Glomerular visceral epithelial cell (primary cell): ENCODE measurements at regions not wholly inside any gene's neighbourhood (a gene's known extent, or its start where the extent isn't known, plus 50 kb on each side); places are given as distances from the start of the nearest gene placed in this dataset.

ENCODE experiments used
- DNase-seq: peaks from one replicate; pipeline ENCODE4 v3.0.0-alpha.2; 2016; ENCODE audit errors: extremely low spot score

- no peak for DNase-seq
Measured at GRCh38 chr10:121420006-121420405, 178.2 kb downstream of the FGFR2 start.

- no peak for DNase-seq
Measured at GRCh38 chr10:121422096-121422495, 176.1 kb downstream of the FGFR2 start.

GRCh38 chr10:121425623-121426022 lies 172.6 kb downstream of the FGFR2 start:
- DNase-seq, result no peak

- DNase-seq, result no peak
Measured at GRCh38 chr10:121426307-121426706, 171.9 kb downstream of the FGFR2 start.
